WTC11 (cell line): ENCODE measurements at regions not wholly inside any gene's neighbourhood (a gene's known extent, or its start where the extent isn't known, plus 50 kb on each side); places are given as distances from the start of the nearest gene placed in this dataset.

ENCODE experiments used
- ATAC-seq: fragments of 200-7000 bp; cut with Tn5 transposase; 2 replicates; pipeline ENCODE4 v1.10.0; 2021; ENCODE audit warnings: mild to moderate bottlenecking, moderate library complexity
- CTCF ChIA-PET: fragments of 300-600 bp; sonication (Branson Sonifier 250); formaldehyde crosslinking; loops from one replicate; lab custom pipeline; 2021; ENCODE audit warnings: antibody characterized with exemption; lab: Charles Lee
- POLR2A ChIA-PET: fragments of 350-600 bp; sonication (Branson Sonifier 250); formaldehyde crosslinking; loops from one replicate; lab custom pipeline; 2021; ENCODE audit warnings: antibody characterized with exemption; lab: Charles Lee
- DNase-seq: peaks from one replicate; pipeline ENCODE4 v3.0.0; 2021; ENCODE audit warnings: low spot score
- H3K27ac Mint-ChIP-seq: 2 replicates; pipeline ENCODE4 v1.8.0; 2021; ENCODE audit warnings: mixed read lengths
- H3K27me3 Mint-ChIP-seq: 2 replicates; pipeline ENCODE4 v1.8.0; 2021; ENCODE audit warnings: low read depth, mild to moderate bottlenecking, moderate library complexity, mixed read lengths
- H3K36me3 Mint-ChIP-seq: 2 replicates; pipeline ENCODE4 v1.8.0; 2021; ENCODE audit warnings: mixed read lengths
- H3K4me1 Mint-ChIP-seq: 2 replicates; pipeline ENCODE4 v1.8.0; 2022; ENCODE audit warnings: mixed read lengths
- H3K4me3 Mint-ChIP-seq: 2 replicates; pipeline ENCODE4 v1.8.0; 2021; ENCODE audit warnings: mild to moderate bottlenecking, moderate library complexity, mixed read lengths
- H3K9me3 Mint-ChIP-seq: 2 replicates; pipeline ENCODE4 v1.8.0; 2021; ENCODE audit warnings: mixed read lengths
- CBFB ChIP-seq: sonication (generic); formaldehyde crosslinking; IDR thresholded peaks from 2 replicates; pipeline ENCODE4 v1.8.1; 2022; ENCODE audit warnings: mild to moderate bottlenecking, low read depth, missing genetic modification reagents
- CREB1 ChIP-seq: sonication (generic); formaldehyde crosslinking; IDR thresholded peaks from 2 replicates; pipeline ENCODE4 v1.8.0; 2023; ENCODE audit warnings: mild to moderate bottlenecking, missing genetic modification reagents
- ELF4 ChIP-seq: sonication (generic); formaldehyde crosslinking; IDR thresholded peaks from 2 replicates; pipeline ENCODE4 v1.8.1; 2022; ENCODE audit warnings: low read depth, mild to moderate bottlenecking, moderate library complexity, missing genetic modification reagents
- SP1 ChIP-seq: sonication (generic); formaldehyde crosslinking; conservative IDR thresholded peaks from 2 replicates; pipeline ENCODE4 v1.8.1; 2022; ENCODE audit warnings: missing genetic modification reagents
- TEAD4 ChIP-seq: sonication (generic); formaldehyde crosslinking; IDR thresholded peaks from 2 replicates; pipeline ENCODE4 v1.8.0; 2022; ENCODE audit warnings: mild to moderate bottlenecking, missing genetic modification reagents
- ZBTB21 ChIP-seq: sonication (generic); formaldehyde crosslinking; IDR thresholded peaks from 2 replicates; pipeline ENCODE4 v1.8.1; 2023; ENCODE audit warnings: mild to moderate bottlenecking, missing genetic modification reagents, borderline replicate concordance
- ZNF138 ChIP-seq: sonication (generic); formaldehyde crosslinking; conservative IDR thresholded peaks from 2 replicates; pipeline ENCODE4 v1.8.1; 2022; ENCODE audit warnings: mild to moderate bottlenecking, moderate library complexity, missing genetic modification reagents
- ZNF317 ChIP-seq: sonication (generic); formaldehyde crosslinking; IDR thresholded peaks from 2 replicates; pipeline ENCODE4 v1.8.1; 2023; ENCODE audit warnings: low read depth, mild to moderate bottlenecking, moderate library complexity, missing genetic modification reagents, borderline replicate concordance
- TF ChIP-seq, protein P1 (sequence below): fragments of 250-450 bp; sonication (Bioruptor Pico); IDR thresholded peaks from 2 replicates; pipeline ENCODE4 v1.8.0; 2021; ENCODE audit warnings: mild to moderate bottlenecking
- TF ChIP-seq, protein P2 (sequence below): sonication (generic); formaldehyde crosslinking; IDR thresholded peaks from 2 replicates; pipeline ENCODE4 v1.8.1; 2023; ENCODE audit warnings: mild to moderate bottlenecking, moderate library complexity, missing genetic modification reagents
- TF ChIP-seq, protein P3 (sequence below): sonication (generic); formaldehyde crosslinking; IDR thresholded peaks from 2 replicates; pipeline ENCODE4 v1.8.0; 2022; ENCODE audit warnings: missing genetic modification reagents
- TF ChIP-seq, protein P4 (sequence below): sonication (generic); formaldehyde crosslinking; IDR thresholded peaks from 2 replicates; pipeline ENCODE4 v1.8.0; 2023; ENCODE audit warnings: missing genetic modification reagents, mild to moderate bottlenecking, borderline replicate concordance
- TF ChIP-seq, protein P5 (sequence below): fragments of 200-600 bp; IDR thresholded peaks from 2 replicates; pipeline ENCODE4 v1.8.0; 2022; ENCODE audit warnings: antibody characterized with exemption
- TF ChIP-seq, protein P6 (sequence below): fragments of 250-450 bp; sonication (Bioruptor Pico); IDR thresholded peaks from 2 replicates; pipeline ENCODE4 v1.9.0; 2021; ENCODE audit warnings: mild to moderate bottlenecking
- TF ChIP-seq, protein P7 (sequence below): sonication (generic); formaldehyde crosslinking; conservative IDR thresholded peaks from 2 replicates; pipeline ENCODE4 v1.8.1; 2022; ENCODE audit warnings: mild to moderate bottlenecking, missing genetic modification reagents

DNA sequence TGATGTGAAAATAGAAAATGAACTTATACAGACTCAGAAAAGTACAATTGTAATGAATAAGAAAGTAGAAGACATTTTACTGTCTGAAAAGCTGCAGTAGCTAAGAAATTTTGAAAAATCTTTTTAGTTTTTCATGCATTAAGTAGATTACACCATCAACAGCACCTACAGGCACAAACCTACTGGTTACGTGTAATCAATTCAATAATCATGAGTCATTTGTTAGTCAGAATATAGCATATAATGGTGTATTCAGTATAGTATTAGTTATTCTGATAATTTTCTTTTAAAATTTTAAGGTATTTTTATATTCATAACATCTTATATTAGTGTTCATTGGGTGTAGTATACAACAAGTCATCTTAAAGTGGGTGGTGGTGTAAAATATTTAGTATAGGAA is 550.5 kb upstream of the GBE1 start (continued):
- TF ChIP-seq, protein P1, sequence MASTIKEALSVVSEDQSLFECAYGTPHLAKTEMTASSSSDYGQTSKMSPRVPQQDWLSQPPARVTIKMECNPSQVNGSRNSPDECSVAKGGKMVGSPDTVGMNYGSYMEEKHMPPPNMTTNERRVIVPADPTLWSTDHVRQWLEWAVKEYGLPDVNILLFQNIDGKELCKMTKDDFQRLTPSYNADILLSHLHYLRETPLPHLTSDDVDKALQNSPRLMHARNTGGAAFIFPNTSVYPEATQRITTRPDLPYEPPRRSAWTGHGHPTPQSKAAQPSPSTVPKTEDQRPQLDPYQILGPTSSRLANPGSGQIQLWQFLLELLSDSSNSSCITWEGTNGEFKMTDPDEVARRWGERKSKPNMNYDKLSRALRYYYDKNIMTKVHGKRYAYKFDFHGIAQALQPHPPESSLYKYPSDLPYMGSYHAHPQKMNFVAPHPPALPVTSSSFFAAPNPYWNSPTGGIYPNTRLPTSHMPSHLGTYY = no peak

DNA sequence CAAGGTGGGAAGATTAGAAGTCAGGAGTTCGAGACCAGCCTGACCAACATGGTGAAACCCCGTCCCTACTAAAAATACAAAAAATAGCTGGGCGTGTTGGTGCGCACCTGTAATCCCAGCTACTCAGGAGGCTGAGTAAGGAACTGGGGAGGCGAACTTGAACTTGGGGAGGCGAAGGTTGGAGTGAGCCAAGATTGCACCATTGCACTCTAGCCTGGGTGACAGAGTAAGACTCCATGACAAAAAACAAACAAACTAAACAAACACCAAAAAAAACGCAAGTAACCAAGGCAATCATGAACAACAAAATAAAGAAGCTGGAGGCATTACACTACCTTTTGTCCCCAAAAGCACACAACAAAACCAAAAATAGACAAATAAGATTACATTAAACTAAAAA is 547.3 kb upstream of the GBE1 start:
- no peaks in the 10 kb centered on the region for H3K36me3 Mint-ChIP-seq
- ChIA-PET POLR2A (no interaction called here), CTCF (no interaction called here)
- no peak for ATAC-seq
- TF ChIP-seq, protein P2, sequence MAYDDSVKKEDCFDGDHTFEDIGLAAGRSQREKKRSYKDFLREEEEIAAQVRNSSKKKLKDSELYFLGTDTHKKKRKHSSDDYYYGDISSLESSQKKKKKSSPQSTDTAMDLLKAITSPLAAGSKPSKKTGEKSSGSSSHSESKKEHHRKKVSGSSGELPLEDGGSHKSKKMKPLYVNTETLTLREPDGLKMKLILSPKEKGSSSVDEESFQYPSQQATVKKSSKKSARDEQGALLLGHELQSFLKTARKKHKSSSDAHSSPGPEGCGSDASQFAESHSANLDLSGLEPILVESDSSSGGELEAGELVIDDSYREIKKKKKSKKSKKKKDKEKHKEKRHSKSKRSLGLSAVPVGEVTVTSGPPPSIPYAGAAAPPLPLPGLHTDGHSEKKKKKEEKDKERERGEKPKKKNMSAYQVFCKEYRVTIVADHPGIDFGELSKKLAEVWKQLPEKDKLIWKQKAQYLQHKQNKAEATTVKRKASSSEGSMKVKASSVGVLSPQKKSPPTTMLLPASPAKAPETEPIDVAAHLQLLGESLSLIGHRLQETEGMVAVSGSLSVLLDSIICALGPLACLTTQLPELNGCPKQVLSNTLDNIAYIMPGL (CRISPR knock-in tag) = no peak
- no peak for TF ChIP-seq CBFB (CRISPR knock-in tag)
- TF ChIP-seq, protein P3, sequence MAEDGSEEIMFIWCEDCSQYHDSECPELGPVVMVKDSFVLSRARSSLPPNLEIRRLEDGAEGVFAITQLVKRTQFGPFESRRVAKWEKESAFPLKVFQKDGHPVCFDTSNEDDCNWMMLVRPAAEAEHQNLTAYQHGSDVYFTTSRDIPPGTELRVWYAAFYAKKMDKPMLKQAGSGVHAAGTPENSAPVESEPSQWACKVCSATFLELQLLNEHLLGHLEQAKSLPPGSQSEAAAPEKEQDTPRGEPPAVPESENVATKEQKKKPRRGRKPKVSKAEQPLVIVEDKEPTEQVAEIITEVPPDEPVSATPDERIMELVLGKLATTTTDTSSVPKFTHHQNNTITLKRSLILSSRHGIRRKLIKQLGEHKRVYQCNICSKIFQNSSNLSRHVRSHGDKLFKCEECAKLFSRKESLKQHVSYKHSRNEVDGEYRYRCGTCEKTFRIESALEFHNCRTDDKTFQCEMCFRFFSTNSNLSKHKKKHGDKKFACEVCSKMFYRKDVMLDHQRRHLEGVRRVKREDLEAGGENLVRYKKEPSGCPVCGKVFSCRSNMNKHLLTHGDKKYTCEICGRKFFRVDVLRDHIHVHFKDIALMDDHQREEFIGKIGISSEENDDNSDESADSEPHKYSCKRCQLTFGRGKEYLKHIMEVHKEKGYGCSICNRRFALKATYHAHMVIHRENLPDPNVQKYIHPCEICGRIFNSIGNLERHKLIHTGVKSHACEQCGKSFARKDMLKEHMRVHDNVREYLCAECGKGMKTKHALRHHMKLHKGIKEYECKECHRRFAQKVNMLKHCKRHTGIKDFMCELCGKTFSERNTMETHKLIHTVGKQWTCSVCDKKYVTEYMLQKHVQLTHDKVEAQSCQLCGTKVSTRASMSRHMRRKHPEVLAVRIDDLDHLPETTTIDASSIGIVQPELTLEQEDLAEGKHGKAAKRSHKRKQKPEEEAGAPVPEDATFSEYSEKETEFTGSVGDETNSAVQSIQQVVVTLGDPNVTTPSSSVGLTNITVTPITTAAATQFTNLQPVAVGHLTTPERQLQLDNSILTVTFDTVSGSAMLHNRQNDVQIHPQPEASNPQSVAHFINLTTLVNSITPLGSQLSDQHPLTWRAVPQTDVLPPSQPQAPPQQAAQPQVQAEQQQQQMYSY = no peak
- TF ChIP-seq ZNF317 (CRISPR knock-in tag) = no peak
- TF ChIP-seq ZNF138 (CRISPR knock-in tag) = no peak
- TF ChIP-seq ELF4 (CRISPR knock-in tag) = no peak
- TF ChIP-seq, protein P4, sequence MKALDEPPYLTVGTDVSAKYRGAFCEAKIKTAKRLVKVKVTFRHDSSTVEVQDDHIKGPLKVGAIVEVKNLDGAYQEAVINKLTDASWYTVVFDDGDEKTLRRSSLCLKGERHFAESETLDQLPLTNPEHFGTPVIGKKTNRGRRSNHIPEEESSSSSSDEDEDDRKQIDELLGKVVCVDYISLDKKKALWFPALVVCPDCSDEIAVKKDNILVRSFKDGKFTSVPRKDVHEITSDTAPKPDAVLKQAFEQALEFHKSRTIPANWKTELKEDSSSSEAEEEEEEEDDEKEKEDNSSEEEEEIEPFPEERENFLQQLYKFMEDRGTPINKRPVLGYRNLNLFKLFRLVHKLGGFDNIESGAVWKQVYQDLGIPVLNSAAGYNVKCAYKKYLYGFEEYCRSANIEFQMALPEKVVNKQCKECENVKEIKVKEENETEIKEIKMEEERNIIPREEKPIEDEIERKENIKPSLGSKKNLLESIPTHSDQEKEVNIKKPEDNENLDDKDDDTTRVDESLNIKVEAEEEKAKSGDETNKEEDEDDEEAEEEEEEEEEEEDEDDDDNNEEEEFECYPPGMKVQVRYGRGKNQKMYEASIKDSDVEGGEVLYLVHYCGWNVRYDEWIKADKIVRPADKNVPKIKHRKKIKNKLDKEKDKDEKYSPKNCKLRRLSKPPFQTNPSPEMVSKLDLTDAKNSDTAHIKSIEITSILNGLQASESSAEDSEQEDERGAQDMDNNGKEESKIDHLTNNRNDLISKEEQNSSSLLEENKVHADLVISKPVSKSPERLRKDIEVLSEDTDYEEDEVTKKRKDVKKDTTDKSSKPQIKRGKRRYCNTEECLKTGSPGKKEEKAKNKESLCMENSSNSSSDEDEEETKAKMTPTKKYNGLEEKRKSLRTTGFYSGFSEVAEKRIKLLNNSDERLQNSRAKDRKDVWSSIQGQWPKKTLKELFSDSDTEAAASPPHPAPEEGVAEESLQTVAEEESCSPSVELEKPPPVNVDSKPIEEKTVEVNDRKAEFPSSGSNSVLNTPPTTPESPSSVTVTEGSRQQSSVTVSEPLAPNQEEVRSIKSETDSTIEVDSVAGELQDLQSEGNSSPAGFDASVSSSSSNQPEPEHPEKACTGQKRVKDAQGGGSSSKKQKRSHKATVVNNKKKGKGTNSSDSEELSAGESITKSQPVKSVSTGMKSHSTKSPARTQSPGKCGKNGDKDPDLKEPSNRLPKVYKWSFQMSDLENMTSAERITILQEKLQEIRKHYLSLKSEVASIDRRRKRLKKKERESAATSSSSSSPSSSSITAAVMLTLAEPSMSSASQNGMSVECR (CRISPR knock-in tag) = no peak
- no peak for TF ChIP-seq CREB1 (CRISPR knock-in tag)
- no peak for TF ChIP-seq ZBTB21 (CRISPR knock-in tag)
- TF ChIP-seq, protein P5, sequence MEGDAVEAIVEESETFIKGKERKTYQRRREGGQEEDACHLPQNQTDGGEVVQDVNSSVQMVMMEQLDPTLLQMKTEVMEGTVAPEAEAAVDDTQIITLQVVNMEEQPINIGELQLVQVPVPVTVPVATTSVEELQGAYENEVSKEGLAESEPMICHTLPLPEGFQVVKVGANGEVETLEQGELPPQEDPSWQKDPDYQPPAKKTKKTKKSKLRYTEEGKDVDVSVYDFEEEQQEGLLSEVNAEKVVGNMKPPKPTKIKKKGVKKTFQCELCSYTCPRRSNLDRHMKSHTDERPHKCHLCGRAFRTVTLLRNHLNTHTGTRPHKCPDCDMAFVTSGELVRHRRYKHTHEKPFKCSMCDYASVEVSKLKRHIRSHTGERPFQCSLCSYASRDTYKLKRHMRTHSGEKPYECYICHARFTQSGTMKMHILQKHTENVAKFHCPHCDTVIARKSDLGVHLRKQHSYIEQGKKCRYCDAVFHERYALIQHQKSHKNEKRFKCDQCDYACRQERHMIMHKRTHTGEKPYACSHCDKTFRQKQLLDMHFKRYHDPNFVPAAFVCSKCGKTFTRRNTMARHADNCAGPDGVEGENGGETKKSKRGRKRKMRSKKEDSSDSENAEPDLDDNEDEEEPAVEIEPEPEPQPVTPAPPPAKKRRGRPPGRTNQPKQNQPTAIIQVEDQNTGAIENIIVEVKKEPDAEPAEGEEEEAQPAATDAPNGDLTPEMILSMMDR = no peak
- TF ChIP-seq TEAD4 (CRISPR knock-in tag) = no peak
- TF ChIP-seq SP1 (CRISPR knock-in tag) = no peak
- TF ChIP-seq, protein P6, sequence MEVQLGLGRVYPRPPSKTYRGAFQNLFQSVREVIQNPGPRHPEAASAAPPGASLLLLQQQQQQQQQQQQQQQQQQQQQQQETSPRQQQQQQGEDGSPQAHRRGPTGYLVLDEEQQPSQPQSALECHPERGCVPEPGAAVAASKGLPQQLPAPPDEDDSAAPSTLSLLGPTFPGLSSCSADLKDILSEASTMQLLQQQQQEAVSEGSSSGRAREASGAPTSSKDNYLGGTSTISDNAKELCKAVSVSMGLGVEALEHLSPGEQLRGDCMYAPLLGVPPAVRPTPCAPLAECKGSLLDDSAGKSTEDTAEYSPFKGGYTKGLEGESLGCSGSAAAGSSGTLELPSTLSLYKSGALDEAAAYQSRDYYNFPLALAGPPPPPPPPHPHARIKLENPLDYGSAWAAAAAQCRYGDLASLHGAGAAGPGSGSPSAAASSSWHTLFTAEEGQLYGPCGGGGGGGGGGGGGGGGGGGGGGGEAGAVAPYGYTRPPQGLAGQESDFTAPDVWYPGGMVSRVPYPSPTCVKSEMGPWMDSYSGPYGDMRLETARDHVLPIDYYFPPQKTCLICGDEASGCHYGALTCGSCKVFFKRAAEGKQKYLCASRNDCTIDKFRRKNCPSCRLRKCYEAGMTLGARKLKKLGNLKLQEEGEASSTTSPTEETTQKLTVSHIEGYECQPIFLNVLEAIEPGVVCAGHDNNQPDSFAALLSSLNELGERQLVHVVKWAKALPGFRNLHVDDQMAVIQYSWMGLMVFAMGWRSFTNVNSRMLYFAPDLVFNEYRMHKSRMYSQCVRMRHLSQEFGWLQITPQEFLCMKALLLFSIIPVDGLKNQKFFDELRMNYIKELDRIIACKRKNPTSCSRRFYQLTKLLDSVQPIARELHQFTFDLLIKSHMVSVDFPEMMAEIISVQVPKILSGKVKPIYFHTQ (CRISPR knock-in tag) = no peak
- TF ChIP-seq, protein P7, sequence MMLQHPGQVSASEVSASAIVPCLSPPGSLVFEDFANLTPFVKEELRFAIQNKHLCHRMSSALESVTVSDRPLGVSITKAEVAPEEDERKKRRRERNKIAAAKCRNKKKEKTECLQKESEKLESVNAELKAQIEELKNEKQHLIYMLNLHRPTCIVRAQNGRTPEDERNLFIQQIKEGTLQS (CRISPR knock-in tag) = no peak
- H3K9me3 Mint-ChIP-seq = peaks cover 9% of the 10 kb centered on the region
- no peaks in the 10 kb centered on the region for H3K4me1 Mint-ChIP-seq
- DNase-seq = no peak
- no peak overlapping the region for H3K4me3 Mint-ChIP-seq
- no peaks in the 10 kb centered on the region for H3K27me3 Mint-ChIP-seq
- no peak overlapping the region for H3K27ac Mint-ChIP-seq
